22Rv1 (cell line): ENCODE measurements at regions not wholly inside any gene's neighbourhood (a gene's known extent, or its start where the extent isn't known, plus 50 kb on each side); places are given as distances from the start of the nearest gene placed in this dataset.

Source experiments
- CTCF ChIP-seq: fragments of 450-650 bp; IDR thresholded peaks from 2 replicates; pipeline ENCODE4 v1.5.1; 2017; ENCODE audit warnings: mild to moderate bottlenecking
- ZFX ChIP-seq: fragments of 450-650 bp; IDR thresholded peaks from 2 replicates; pipeline ENCODE4 v1.6.1; 2017; ENCODE audit warnings: antibody characterized with exemption, borderline replicate concordance

GRCh38 chr5:107211630-107212029, 459.1 kb downstream of the EFNA5 start:
- TF ChIP-seq CTCF (no peak), ZFX (no peak)
